Neural cell (in vitro differentiated cells): ENCODE measurements at regions not wholly inside any gene's neighbourhood (a gene's known extent, or its start where the extent isn't known, plus 50 kb on each side); places are given as distances from the start of the nearest gene placed in this dataset.

Experiments
- H2AFZ ChIP-seq: fragments of 200-600, 300-800 bp; sonication (generic), shearing (Covaris generic); 2 replicates; pipeline ENCODE4 v1.6.0; 2014; ENCODE audit warnings: low read depth, mild to moderate bottlenecking, antibody characterized with exemption, low read length, moderate library complexity
- H3F3A ChIP-seq: fragments of 200-600 bp; shearing (Covaris generic); 2 replicates; pipeline ENCODE4 v1.6.1; 2016; ENCODE audit warnings: mild to moderate bottlenecking, moderate library complexity, mixed read lengths, antibody characterized with exemption, low read length; ENCODE audit not compliant: insufficient read depth, poor library complexity, severe bottlenecking
- H3K27ac ChIP-seq: fragments of 200-600, 300-800 bp; sonication (generic), shearing (Covaris generic); 2 replicates; pipeline ENCODE4 v1.5.1; 2014; ENCODE audit warnings: mild to moderate bottlenecking, low read length, moderate library complexity
- H3K27me3 ChIP-seq: fragments of 300-800, 200-600 bp; sonication (generic), shearing (Covaris generic); 2 replicates; pipeline ENCODE4 v1.6.0; 2014; ENCODE audit warnings: mild to moderate bottlenecking, low read depth, low read length, moderate library complexity; ENCODE audit not compliant: insufficient read depth
- H3K36me3 ChIP-seq: fragments of 300-800, 200-600 bp; sonication (generic), shearing (Covaris generic); 2 replicates; pipeline ENCODE4 v1.5.1; 2014; ENCODE audit warnings: mild to moderate bottlenecking, antibody characterized with exemption, low read length, moderate library complexity; ENCODE audit not compliant: insufficient read depth
- H3K4me2 ChIP-seq: fragments of 300-800, 200-600 bp; sonication (generic), shearing (Covaris generic); 2 replicates; pipeline ENCODE4 v1.6.0; 2014; ENCODE audit warnings: mild to moderate bottlenecking, low read length
- H3K4me3 ChIP-seq: fragments of 300-800, 200-600 bp; sonication (generic), shearing (Covaris generic); 2 replicates; pipeline ENCODE4 v1.5.1; 2014; ENCODE audit warnings: mild to moderate bottlenecking, low read length, moderate library complexity
- H3K79me2 ChIP-seq: fragments of 200-600 bp; shearing (Covaris generic); replicated peaks from 2 replicates; pipeline ENCODE4 v1.6.0; 2014; ENCODE audit warnings: mild to moderate bottlenecking, low read length, moderate library complexity; ENCODE audit not compliant: insufficient read depth
- H3K9ac ChIP-seq: fragments of 300-800, 200-600 bp; sonication (generic), shearing (Covaris generic); 2 replicates; pipeline ENCODE4 v1.6.1; 2016; ENCODE audit warnings: mild to moderate bottlenecking, low read length, mixed read lengths
- H3K9me2 ChIP-seq: fragments of 200-600 bp; shearing (Covaris generic); 2 replicates; pipeline ENCODE4 v1.6.1; 2016; ENCODE audit warnings: mild to moderate bottlenecking, low read length, mixed read lengths; ENCODE audit not compliant: insufficient read depth
- H3K9me3 ChIP-seq: fragments of 200-600, 300-800 bp; sonication (generic), shearing (Covaris generic); 2 replicates; pipeline ENCODE4 v1.6.1; 2016; ENCODE audit warnings: mild to moderate bottlenecking, mixed run types, low read length, moderate library complexity, mixed read lengths
- H4K20me1 ChIP-seq: fragments of 200-600 bp; shearing (Covaris generic); 2 replicates; pipeline ENCODE4 v1.6.1; 2016; ENCODE audit warnings: mild to moderate bottlenecking, mixed run types; ENCODE audit not compliant: insufficient read depth
- CTCF ChIP-seq: fragments of 450-650 bp; IDR thresholded peaks from 2 replicates; pipeline ENCODE4 v1.5.1; 2014; ENCODE audit warnings: antibody characterized with exemption, mild to moderate bottlenecking, moderate library complexity; ENCODE audit not compliant: poor library complexity, severe bottlenecking
- EP300 ChIP-seq: fragments of 450-650 bp; conservative IDR thresholded peaks from 2 replicates; pipeline ENCODE4 v1.6.1; 2014; ENCODE audit warnings: antibody characterized with exemption, mild to moderate bottlenecking, moderate library complexity; ENCODE audit not compliant: poor library complexity, severe bottlenecking
- EZH2 ChIP-seq: fragments of 200-600, 300-800 bp; shearing (Covaris generic), sonication (generic); IDR thresholded peaks from 2 replicates; pipeline ENCODE4 v1.6.1; 2014; ENCODE audit warnings: antibody characterized with exemption, low read length, borderline replicate concordance, mild to moderate bottlenecking; ENCODE audit not compliant: insufficient read depth, poor library complexity, severe bottlenecking
- MXI1 ChIP-seq: fragments of 450-650 bp; conservative IDR thresholded peaks from 2 replicates; pipeline ENCODE4 v1.6.1; 2014; ENCODE audit warnings: antibody characterized with exemption, mild to moderate bottlenecking; ENCODE audit not compliant: poor library complexity, severe bottlenecking
- POLR2AphosphoS5 ChIP-seq: IDR thresholded peaks from 2 replicates; pipeline ENCODE4 v1.6.1; 2012
- RAD21 ChIP-seq: fragments of 450-650 bp; conservative IDR thresholded peaks from 2 replicates; pipeline ENCODE4 v1.6.1; 2014; ENCODE audit warnings: antibody characterized with exemption, mild to moderate bottlenecking, moderate library complexity
- REST ChIP-seq: IDR thresholded peaks from 2 replicates; pipeline ENCODE4 v1.6.1; 2012; ENCODE audit warnings: borderline replicate concordance
- SMC3 ChIP-seq: fragments of 450-650 bp; conservative IDR thresholded peaks from 2 replicates; pipeline ENCODE4 v1.6.1; 2014; ENCODE audit warnings: antibody characterized with exemption, mild to moderate bottlenecking, moderate library complexity; ENCODE audit not compliant: poor library complexity
- TAF1 ChIP-seq: IDR thresholded peaks from 2 replicates; pipeline ENCODE4 v1.6.1; 2012; ENCODE audit warnings: low read depth

GRCh38 chr2:18311420-18312195 lies 248.8 kb downstream of the RDH14 start:
- H3K79me2 ChIP-seq, result no peaks in the 10 kb centered on the region
- no peak overlapping the region for H3K9ac ChIP-seq
- no peaks in the 10 kb centered on the region for H4K20me1 ChIP-seq
- H3K4me2 ChIP-seq, result no peak overlapping the region
- no peaks in the 10 kb centered on the region for H3K9me2 ChIP-seq
- H2AFZ ChIP-seq, result no peak overlapping the region
- TF ChIP-seq EP300, result no peak
- no peak for TF ChIP-seq RAD21
- TF ChIP-seq SMC3, result no peak
- no peak for TF ChIP-seq REST
- no peak for TF ChIP-seq POLR2AphosphoS5
- no peak for TF ChIP-seq EZH2
- no peak for TF ChIP-seq MXI1
- TF ChIP-seq TAF1, result no peak
- TF ChIP-seq CTCF, result no peak
- no peaks in the 10 kb centered on the region for H3F3A ChIP-seq
- no peak overlapping the region for H3K4me3 ChIP-seq
- H3K27ac ChIP-seq, result no peak overlapping the region
- H3K36me3 ChIP-seq, result no peaks in the 10 kb centered on the region
- H3K9me3 ChIP-seq, result no peaks in the 10 kb centered on the region
- no peaks in the 10 kb centered on the region for H3K27me3 ChIP-seq

- H4K20me1 ChIP-seq, result no peaks in the 10 kb centered on the region
- no peak overlapping the region for H3K4me3 ChIP-seq
- no peak overlapping the region for H3K27ac ChIP-seq
- H3K9me2 ChIP-seq, result no peaks in the 10 kb centered on the region
- H3K9me3 ChIP-seq, result no peaks in the 10 kb centered on the region
- H3K9ac ChIP-seq, result no peak overlapping the region
- H2AFZ ChIP-seq, result no peak overlapping the region
- no peaks in the 10 kb centered on the region for H3F3A ChIP-seq
- TF ChIP-seq EZH2, result no peak
- H3K36me3 ChIP-seq, result no peaks in the 10 kb centered on the region
- H3K79me2 ChIP-seq, result no peaks in the 10 kb centered on the region
- no peaks in the 10 kb centered on the region for H3K27me3 ChIP-seq
- no peak overlapping the region for H3K4me2 ChIP-seq
Measured at GRCh38 chr2:18309627-18310026, 250.8 kb downstream of the RDH14 start.
